GM21737 (cell line): ENCODE measurements at regions not wholly inside any gene's neighbourhood (a gene's known extent, or its start where the extent isn't known, plus 50 kb on each side); places are given as distances from the start of the nearest gene placed in this dataset.
"Not testable (repeated sequence)": the region's sequence is repeated elsewhere in the genome, so short reads cannot be mapped to it uniquely, and the experiment has no call there.

Experiments used
- ATAC-seq: cut with Tn5 transposase; IDR thresholded peaks from one replicate; pipeline ENCODE4 v1.9.1; 2021; ENCODE audit warnings: mild to moderate bottlenecking, moderate library complexity; ENCODE audit not compliant: unreplicated experiment

DNA sequence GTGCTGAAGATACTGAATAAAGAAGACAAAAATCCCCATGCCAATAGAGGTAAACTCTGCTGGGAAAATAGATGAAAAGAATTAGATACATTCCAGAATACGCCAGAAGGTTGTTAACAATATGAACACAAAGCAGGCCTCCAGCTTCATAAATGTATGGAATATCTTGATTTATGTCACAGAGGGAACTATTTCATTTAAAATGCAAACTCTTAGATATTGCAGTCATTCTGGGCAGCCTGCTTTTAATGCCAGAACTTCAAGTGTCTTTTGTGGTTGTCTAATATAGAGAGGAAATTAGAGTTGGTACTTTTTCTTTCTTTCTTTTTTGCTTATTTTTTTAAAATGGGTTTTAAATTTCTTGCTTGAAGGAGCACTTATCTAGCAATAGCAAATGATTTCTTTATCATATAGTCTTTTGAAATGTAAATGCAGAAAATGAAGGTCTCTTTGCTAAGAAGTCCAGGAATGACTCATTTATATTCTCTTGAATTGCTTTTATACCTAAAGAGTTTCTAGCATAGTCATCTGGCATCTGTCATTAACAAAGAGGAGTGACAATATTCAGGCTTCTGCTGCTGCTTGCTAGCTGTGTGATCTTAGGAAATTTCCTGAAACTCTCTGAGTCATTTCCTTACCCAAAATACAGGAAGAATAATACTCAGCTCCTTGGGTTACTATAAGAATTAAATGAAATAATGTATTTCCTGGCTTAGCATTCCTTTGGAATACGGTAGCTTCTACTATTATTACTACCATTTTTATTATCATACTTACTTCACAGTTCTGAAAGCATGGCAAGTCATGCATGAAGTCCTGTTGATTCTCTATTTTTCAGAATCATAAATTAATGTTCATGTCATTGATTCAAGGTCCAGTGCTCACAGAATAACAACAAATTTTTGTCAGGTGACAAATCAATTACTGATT, 527.6 kb downstream of the DIPK2A start:
- no peak for ATAC-seq

DNA sequence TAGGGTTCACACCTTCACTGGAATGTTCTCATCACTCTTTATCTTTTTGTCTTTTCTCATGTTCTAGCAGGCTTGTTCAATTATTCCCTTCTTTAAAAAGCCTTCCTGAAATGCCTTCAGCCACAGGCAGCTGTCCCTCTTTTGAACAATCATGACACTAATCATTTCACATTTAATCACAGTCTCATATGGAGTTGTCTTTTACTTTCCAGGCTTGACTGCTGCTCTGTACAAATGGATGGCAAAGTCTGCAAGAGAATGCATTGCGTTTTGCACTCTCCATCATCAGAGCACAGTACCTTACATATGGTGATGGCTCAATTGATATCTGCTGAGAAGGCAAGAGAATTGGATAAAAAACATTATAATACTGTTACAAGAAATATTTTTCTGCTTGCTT, 529.8 kb downstream of the DIPK2A start:
- no peak for ATAC-seq

DNA sequence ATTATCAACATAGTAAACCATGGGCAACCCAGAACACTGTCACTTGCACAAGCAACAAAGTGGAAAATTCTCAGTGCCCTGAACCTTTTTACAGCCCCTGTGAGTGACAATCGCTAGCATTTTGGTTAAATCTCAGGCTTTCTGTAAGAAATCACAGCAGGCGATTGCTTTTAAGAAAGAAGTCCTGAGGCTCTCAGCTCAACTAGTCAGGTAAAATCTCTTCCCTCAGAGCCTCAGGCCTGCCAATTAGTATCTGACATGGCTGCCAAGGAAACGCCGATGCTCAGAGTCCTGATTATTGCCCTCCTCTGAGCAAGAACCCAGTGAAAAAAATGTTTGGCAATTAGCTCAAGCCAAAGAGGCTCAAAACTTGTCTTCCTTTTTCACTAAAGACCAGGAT, 530.8 kb downstream of the DIPK2A start:
- ATAC-seq, result no peak

DNA sequence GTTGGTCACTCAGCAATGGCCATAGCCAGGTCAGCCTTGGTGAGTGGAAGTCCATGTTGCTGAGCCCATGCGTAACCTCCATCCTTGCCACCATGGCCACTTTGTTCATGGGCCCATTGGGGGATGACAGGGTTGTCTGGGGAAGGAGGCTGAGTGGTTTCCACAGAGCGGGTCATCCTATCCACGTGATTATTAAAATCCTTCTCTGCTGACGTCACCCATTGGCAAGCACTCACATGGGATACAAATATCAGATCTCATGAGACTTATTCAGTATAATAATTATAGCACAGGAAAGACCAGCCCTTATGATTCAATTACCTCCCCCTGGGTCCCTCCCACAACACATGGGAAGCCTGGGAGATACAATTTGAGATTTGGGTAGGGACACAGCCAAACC, 534.8 kb downstream of the DIPK2A start:
- ATAC-seq, result not testable (repeated sequence)

DNA sequence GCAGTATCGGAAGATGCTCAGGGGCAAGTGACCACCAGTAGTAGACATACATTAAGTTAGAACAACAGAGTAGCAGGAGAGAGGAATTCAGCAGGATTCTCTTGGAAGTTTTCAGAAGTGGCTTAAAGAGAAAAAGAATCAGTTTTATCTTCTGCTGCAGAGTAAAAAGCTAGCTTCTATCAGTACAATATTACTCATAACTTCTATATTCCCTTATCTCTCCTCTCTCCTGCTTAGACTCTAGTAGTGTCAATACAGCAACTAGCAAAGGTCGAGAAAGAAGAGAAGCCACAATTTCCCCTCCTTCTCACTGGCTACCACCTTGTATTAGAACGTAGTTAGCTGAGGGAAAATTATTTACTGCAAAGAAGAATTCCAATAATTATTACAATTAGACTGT, 539.7 kb downstream of the DIPK2A start:
- ATAC-seq, result no peak

DNA sequence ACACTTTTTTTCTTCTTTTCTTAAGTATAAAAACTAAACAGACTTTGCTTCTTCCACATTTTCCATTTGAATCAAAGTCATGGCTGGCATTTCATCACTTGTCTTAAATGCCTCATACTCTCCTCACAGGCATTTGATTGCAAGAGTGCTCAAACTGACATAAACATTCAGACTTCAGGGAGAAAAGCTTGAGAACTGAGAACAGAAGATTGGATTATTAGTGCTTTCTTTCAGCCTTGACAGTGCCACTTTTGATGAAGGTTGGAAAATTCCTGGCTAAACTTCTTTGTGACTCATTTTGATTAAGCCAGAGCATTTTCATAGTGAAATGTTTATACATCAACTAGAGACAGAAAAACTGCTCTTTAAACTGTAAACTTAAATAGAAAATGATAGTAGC, 544.4 kb downstream of the DIPK2A start:
- ATAC-seq, result no peak

DNA sequence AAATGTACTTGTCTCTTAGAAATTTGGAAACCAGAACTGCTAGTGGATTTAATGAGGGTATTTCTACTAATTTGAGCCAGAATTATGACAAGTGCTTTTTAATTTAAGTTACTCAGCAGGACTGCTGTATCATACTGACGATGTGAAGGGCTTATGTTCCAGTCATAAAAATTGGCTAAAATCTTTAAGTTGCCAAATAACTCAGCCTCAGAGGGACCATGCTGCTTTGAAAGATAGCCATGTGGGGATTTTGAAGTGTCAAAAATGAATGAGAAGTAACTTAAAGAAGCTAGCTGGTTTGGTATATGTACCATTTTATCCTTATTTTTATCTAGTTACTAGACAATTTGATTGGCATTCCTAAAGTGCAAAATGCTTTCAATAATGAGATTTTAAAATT, 545.0 kb downstream of the DIPK2A start:
- no peak for ATAC-seq

DNA sequence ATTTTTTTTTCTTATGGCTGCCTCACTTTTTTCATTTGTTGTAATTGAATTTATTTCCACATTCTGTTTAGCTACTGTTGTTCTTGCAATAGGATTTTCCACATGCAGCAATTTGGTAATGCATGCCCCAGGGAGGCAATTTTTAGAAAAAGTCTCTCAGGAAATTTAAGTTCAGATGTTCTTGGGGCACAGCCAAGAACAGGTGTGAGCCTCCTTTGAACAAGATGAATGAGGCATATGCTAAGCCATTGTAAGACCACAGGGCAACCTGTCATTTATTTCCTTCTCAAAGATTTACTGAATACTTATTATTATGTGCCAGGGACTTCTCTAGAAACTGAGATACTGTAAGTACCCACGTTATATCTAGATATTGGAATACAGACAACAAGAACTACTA, 549.5 kb downstream of the DIPK2A start:
- no peak for ATAC-seq

DNA sequence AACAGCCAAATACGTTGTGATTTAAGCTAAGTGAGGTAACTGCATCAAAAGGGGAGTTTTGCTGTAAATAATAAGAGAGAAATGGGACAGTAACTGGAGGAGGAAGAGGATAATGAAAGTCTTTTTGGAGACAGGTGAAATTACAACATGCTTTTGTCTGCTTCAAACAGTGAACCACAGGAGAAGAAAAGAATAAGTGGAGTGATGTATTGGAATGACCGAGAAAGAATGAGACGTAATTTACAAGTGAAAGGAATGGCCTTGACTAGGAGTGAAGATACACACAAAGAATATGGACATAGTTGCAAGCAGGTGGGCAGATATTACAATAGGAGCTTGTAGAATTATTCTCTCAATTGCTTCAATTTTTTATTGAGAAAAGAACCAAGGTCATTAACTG, 550.8 kb downstream of the DIPK2A start:
- ATAC-seq, result no peak

DNA sequence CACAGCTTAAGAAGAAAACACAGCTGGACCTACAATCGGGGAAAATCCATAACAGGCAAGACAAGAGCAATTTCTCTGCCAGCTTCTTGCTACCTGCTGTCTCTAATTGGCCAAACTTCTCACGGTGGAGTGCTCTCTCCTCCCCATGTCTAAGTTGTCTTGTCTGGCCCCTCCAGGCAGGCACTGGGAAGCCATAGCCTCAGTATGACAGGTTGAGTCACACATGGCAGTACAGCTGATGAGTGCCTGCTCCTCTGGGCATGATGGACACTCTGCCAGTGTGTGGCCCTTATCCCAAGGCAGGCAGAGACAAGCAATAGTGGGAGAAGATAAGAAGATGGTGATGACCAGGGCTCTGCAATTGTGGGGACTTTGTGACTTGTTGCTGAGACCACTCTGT, 551.8 kb downstream of the DIPK2A start:
- no peak for ATAC-seq

DNA sequence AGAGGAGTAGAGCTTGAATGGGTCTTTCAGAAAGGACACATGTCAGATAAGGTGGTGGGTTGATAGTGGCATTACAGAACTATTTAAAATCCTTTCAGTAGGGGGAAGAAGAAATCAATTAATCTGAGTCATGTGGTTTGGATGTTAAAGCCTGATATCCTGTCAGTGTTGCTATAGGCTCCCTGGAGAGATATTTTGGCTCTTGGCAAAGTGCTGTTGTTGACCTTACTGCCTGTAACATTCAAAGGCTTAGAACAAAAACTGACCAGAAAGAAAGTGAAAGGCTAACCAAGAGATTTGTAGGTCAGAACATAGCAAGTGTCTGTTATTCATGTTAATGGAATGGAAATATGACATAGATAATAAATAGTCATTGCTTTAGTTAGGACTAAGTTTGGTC, 552.9 kb downstream of the DIPK2A start:
- ATAC-seq, result no peak

DNA sequence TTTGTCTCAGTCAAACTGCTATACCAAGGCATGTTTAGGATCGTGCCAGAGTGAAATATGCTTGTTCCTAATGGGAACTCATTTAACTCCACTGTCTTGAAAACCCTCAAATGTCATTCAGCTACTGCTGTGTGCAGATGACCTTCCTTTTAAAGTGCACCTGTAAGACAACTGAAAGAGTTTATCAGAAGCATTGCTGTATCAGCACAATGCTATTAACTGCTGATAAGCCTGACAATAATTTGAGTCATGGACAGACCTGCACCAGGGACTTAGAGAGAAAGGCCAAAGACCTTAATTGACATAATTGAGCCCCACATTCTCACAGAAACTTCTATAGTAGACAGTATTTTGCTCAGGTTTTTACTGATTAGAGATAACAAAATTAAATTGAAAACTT, 557.9 kb downstream of the DIPK2A start:
- ATAC-seq, result no peak

DNA sequence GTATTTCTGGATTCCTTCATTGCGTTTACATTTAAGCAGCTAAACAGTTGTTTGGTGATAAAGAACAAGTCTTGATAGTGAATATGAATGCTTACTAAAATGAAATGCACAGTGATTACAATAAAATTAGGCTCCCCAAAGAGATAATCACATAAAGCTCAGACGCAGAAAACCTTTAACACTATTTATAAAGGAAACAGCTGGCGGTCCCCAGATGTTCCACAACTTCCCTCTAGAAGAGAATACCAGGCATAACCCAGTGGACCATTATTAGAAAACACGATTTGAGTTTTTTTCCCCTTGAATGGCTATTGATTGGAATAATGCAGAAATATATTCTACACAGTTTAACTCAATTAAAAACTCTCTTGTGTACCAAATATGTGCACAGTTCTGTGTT, 573.2 kb downstream of the DIPK2A start:
- ATAC-seq, result no peak

DNA sequence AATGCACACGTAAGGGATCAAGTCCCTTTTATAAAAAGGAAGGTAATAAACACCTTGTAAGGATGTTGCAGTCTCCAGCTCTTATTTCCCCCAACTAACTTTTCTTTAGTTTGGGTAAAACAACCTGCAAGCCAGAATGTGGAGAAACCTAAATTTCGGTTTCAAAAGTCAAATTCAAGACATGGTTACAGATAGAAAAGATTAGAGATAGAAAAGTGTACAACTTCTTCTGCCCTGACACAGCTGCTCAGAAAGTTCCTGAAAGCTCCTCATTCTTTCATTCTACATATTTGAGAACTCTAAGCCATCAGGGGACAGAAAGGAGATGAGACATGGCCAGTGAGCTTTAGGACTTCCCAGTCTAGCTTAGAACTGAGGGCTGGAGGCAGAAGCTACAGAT, 574.9 kb downstream of the DIPK2A start:
- ATAC-seq, result no peak

DNA sequence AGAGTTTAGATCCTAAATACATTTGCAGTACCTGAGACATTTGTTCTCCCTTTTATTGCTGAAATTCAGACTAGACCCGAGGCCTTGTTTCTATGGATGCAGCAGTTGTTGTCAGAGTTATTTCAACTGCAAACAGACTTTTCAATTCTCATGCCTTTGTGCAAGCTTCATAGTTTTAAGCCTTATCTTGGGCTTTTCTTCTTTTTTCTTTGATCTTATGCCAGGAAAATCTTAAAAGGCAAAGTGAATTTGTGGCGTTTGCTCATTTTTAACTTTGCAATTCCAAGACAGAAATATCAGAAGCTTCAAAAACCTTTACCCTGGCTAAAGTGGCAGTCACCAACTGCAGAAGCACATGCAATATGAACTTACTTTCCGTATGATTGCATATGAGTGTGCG, 576.7 kb downstream of the DIPK2A start:
- ATAC-seq, result no peak

DNA sequence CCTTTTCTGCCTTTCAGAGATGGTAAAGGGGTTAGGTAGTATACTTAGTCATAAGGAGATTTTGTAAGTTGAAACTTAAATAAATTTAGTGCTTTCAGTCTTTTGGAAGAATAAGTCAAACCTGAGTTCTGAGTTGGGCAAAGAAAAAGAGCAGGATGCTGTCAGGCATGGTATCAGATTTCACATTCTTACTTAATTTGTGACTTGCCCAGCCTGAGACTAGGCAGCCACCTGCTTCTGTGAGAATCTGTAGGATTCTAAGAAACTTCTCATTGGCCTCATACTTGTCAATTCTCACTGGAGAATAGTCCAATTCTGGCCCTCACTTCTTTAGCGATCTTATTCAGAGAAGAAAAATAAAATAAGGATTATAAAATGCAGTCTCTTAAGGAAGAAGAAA, 577.5 kb downstream of the DIPK2A start:
- ATAC-seq, result no peak

DNA sequence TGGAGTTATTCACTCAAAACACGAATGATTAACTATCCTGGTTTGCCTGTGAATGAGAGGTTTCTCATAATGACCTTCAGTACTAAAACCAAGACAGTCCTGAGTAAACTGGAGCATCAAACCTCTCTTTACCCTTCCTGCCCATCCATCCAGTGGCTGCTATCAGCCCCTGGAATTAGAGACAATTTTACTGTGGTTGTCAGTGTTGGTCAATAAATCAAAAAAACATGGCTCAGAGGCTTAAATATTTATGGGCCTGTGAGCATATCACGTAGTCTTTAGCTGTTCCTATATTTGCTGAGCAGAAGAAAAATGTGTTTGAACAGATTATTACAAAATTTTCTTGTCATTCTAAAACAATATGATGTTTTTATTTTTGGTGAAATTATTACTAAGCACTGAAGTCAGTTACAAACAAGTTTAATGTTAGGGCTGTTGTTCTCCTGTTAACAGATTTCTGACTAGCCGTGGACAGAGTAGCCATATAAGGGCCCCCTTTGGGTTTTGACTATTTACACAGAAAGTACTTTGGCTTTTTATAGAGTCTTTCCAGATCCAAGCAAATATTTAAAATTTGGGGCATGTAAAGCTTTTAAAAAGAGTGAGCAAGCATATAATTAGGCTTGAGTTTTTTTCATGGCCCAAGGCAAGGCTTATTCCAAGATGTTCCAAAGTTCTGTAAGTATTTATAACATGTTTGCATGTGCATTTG, 580.9 kb downstream of the DIPK2A start:
- ATAC-seq, result no peak

DNA sequence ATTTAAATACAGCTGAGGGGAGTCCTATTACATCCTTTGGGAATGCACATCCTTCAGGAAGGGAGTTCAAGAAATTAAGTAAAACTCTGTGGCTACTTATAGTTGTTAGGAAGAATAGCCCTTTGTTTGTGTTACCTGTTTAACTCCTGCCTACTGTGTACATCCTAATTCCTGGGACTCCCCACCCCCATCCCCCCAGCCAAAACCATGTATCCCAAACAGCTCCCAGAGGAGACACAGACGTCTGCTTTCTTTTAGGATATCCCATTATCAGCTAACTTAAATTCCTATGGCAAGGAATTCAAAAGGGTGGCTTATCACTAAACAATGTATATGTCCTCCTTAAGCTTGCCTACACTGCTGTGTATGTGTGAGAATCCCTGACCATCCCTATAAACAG, 581.7 kb downstream of the DIPK2A start:
- ATAC-seq, result no peak

DNA sequence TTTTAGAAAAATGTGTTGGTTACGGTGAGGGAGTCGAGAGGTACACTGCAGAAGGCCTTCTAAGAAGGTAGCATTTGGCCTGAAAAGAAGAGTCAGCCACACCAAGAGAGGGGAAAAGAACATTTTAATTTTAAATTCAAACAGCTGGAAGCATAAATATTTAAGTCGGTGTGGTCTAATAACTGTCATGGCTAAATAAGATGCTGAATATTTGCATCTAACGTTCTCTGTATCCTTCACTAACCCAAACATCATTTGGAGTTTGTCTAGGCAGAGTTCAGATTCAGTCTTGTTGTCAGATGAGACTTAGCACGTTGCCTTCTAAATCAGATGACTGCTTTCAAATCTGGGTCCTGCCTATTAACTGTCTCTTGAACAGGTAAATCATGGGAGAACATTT, 583.3 kb downstream of the DIPK2A start:
- ATAC-seq, result no peak

DNA sequence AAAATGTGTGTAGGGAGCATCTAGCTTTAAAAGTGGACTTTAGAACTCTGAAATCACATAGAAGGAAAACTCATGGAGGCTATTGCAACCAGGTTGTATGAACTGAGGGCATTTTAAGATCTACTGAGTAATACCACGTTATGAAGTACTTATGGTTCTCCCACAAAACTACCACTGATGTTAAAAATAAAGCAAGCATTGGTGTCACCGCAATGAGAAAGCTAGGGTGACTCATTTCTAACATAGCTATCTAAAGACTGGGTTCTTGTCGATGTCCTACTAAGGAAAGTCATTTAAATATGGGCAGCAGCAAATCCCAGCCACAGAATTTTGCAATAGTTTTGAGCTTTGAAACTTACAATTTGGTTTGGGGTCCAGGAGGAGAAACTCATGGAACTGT, 584.8 kb downstream of the DIPK2A start:
- no peak for ATAC-seq

DNA sequence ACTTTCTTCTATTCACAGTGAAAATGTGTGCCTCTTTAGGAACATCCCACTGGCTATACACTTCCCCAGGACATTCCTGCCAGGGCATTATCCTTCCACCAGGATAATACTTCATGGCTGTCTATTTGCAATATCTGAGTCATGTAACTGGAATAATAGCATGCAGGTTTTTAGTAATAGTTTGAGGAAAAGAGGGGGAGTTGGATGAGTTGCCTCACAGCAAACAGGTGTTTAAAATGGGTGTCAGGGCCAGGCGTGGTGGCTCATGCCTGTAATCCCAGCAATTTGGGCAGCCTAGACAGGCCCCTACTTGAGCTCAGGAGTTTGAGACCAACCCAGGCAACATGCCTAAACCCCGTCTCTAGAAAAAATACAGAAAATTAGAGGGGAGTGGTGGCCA, 585.9 kb downstream of the DIPK2A start:
- ATAC-seq, result no peak

DNA sequence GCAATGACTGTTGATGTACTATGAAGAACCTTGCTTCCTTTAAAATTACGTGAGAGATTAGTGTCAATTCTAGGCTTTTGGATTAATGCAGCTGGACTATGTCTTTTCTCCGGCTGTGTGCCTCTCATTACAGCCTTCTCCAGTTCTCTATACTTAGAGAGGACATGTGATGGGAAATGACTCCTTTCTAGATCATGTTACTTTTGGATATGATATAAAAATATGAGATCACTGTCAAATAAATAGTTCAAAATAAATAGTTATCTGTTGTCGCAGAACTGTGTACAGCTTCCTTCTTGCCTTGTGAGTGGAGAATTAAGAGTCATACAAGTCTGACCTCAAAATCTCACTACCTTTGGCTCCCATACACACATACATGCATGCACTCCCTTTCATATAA, 592.4 kb downstream of the DIPK2A start:
- no peak for ATAC-seq
